HG02623 (cell line): ENCODE measurements at regions not wholly inside any gene's neighbourhood (a gene's known extent, or its start where the extent isn't known, plus 50 kb on each side); places are given as distances from the start of the nearest gene placed in this dataset.

ENCODE experiments used
- ATAC-seq: cut with Tn5 transposase; IDR thresholded peaks from one replicate; pipeline ENCODE4 v1.9.1; 2021; ENCODE audit warnings: moderate library complexity; ENCODE audit not compliant: unreplicated experiment

- no peak for ATAC-seq
Measured at GRCh38 chr13:60798503-60798902, 401.5 kb downstream of the TDRD3 start.

GRCh38 chr13:60797112-60797511 lies 400.1 kb downstream of the TDRD3 start:
- no peak for ATAC-seq

- no peak for ATAC-seq
Measured at GRCh38 chr13:60794751-60795150, 397.7 kb downstream of the TDRD3 start.

- ATAC-seq, result no peak
Measured at GRCh38 chr13:60790620-60791019, 393.6 kb downstream of the TDRD3 start.

GRCh38 chr13:60788156-60788829 lies 391.3 kb downstream of the TDRD3 start:
- no peak for ATAC-seq

GRCh38 chr13:60787083-60787482 lies 390.1 kb downstream of the TDRD3 start:
- ATAC-seq, result no peak

GRCh38 chr13:60772726-60773125 lies 375.7 kb downstream of the TDRD3 start:
- no peak for ATAC-seq

- ATAC-seq, result no peak
Measured at GRCh38 chr13:60765700-60766411, 368.8 kb downstream of the TDRD3 start.

GRCh38 chr13:60759499-60759898 lies 362.5 kb downstream of the TDRD3 start:
- no peak for ATAC-seq

- no peak for ATAC-seq
Measured at GRCh38 chr13:60758637-60759036, 361.6 kb downstream of the TDRD3 start.

GRCh38 chr13:60757501-60758215 lies 360.6 kb downstream of the TDRD3 start:
- no peak for ATAC-seq

GRCh38 chr13:60756306-60756705 lies 359.3 kb downstream of the TDRD3 start:
- no peak for ATAC-seq

- ATAC-seq, result no peak
Measured at GRCh38 chr13:60755380-60756163, 358.6 kb downstream of the TDRD3 start.

- no peak for ATAC-seq
Measured at GRCh38 chr13:60754211-60755090, 357.4 kb downstream of the TDRD3 start.

- no peak for ATAC-seq
Measured at GRCh38 chr13:60753641-60754040, 356.6 kb downstream of the TDRD3 start.

- ATAC-seq, result no peak
Measured at GRCh38 chr13:60745343-60745742, 348.3 kb downstream of the TDRD3 start.

GRCh38 chr13:60733933-60734332 lies 336.9 kb downstream of the TDRD3 start:
- ATAC-seq, result no peak

GRCh38 chr13:60727140-60727539 lies 330.1 kb downstream of the TDRD3 start:
- ATAC-seq, result no peak

- no peak for ATAC-seq
Measured at GRCh38 chr13:60721063-60721462, 324.0 kb downstream of the TDRD3 start.

- no peak for ATAC-seq
Measured at GRCh38 chr13:60720590-60720989, 323.6 kb downstream of the TDRD3 start.
